HG03103 (cell line): ENCODE measurements at regions not wholly inside any gene's neighbourhood (a gene's known extent, or its start where the extent isn't known, plus 50 kb on each side); places are given as distances from the start of the nearest gene placed in this dataset.
"Not testable (repeated sequence)": the region's sequence is repeated elsewhere in the genome, so short reads cannot be mapped to it uniquely, and the experiment has no call there.

Source experiments
- ATAC-seq: cut with Tn5 transposase; IDR thresholded peaks from one replicate; pipeline ENCODE4 v1.9.1; 2021; ENCODE audit warnings: low read depth; ENCODE audit not compliant: unreplicated experiment

DNA sequence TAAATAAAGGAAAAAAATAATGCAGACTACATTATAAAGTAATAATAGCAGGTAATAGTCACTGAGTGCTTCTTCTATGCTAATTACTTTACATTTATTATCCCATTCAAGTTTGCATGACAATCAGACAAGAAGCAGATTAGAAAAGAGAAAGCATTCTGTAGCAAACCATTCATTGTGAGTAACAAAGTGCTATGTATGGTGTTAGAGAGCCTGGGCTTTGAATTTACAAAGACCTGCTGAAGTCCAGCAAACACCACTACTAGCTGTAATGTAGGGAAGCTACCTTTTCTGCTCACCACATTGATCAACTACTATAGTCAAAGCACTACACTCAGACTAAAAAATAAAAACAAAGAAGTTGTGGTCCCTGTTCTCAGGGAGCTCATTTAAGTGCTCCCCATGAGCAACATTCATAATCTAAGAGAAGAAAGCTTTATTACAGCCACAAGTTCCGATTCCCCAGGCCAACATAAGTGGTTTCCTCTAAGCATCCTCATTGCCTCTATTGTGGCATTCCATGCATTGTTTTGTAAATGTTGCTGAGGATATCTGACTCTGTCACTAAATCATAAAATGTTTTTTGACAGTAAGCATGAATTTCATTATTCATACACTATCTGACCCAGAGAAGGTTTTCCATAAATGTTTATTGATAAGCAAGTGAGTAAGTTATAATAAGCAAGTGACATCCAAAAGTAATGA, 108.5 kb downstream of the FOXD4L6 start:
- not testable (repeated sequence) for ATAC-seq

DNA sequence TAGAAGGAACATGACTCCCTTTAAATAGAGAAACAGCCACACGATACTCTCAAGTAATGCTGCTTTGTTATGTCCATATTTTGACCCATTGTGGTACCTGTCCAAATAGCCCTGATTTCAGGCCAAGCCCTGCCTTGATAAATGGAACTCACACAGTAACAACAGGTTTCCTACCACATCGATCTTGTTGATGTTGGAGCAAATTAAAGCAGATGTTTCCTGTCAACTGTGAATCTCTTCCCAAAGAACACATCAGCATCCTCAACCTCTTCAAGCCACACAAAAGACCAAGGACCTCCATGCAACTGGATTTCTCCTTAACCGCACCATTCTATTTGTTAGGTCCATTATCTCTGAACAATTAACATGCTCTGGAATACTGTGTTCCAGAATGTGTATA, 109.5 kb downstream of the FOXD4L6 start:
- not testable (repeated sequence) for ATAC-seq

DNA sequence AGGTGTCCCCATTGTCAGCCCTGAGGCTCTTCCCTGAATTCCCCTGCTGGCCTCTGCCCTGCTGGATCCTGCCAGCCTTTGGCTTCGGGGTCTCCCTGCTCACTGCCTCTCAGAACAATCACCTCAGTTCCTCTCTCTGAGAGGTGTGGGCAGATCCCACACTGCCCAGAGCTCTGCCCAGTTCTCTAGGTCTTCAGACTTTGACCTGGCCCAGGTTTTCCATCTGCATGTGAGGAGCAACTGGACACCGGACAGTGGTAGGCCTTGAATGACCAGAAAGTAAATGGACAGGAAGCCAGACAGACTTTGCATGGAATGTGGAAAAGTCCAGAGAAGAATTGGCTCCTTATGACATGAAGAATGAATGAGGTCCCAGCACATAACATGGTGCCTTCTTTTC, 111.8 kb downstream of the FOXD4L6 start:
- not testable (repeated sequence) for ATAC-seq

DNA sequence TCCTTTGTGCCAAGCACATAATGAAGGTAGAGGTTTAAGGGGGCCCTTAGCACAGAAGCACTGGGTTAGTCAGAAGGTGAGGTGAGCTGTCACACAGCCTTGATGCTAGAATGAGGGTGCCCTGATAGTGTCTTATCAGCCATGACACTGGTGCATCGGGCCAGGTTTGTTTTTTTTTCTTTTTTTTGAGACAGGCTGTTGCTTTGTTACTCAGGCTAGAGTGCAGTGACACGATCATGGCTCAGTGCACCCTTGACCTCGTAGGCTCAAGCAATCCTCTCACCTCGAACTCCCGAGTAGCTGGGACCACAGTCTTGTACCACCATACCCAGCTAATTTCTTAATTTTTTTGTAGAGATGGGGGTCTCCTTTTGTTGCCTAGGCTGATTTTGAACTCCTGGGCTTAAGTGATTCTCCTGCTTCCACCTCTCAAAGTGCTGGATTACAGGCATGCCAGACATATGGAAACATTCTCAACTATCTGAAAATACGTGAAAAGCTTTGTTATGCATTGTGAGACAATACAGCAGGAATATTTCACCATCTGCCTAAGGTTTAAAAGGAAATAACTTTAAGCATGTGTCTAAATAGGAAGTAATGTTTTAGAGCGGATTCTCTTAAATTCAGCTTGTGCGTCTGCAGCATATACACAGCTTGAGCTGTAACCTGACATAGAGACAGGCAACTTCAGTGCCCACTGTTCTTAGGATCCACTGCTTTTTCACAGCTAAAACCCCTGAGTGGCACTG, 128.4 kb downstream of the FOXD4L6 start:
- not testable (repeated sequence) for ATAC-seq

DNA sequence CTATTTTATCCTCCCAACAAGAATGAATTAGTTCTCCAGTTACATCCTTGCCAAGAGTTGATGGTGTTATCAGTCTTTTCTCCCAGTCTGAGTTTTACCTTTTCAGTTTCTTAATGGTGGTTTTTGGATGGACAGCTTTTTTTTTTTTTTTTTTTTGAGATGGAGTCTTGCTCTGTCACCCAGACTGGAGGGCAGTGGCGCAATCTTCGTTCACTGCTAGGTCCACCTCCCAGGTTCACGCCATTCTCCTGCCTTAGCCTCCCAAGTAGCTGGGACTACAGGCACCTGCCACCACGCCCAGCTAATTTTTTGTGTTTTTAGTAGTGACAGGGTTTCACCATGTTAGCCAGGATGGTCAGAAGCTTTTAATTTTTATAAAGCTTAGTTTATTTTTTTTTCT, 133.0 kb downstream of the FOXD4L6 start:
- ATAC-seq: not testable (repeated sequence)

DNA sequence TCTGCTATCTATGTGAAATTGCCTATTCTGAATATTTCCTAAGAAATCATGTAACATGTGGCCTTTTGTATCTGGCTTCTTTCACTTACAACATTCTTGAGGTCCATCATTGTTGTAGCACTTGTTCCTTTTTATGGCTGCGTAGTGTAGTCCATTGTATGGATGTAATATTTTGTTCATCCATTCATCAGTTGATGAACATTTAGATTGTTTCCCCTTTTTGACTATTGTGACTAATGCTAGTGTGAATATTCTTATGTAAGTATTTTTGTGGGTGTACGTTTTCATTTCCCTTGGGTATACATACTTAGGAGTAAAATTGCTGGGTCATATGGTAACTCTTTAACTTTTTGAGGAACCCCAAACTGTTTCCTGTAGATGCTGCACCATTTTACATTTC, 134.6 kb downstream of the FOXD4L6 start:
- ATAC-seq: not testable (repeated sequence)

DNA sequence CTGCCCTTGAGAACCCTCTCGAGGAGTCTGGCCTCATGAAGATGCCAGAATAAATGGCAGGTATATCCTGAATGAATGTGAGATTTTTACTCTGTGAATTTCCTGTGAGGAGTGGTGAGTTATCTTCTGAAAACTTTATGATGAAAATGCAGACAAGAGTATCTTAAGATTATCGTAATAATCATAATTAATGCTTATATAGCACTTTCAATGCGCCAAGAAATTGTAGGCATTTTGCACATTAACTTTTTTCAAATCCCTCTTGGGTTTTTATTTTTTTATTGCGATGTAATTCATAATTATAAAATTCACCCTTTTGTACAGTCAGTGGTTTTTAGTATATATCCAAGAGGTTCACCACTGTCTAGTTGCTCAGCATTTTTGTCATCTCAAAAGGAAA, 135.1 kb downstream of the FOXD4L6 start:
- ATAC-seq: not testable (repeated sequence)

DNA sequence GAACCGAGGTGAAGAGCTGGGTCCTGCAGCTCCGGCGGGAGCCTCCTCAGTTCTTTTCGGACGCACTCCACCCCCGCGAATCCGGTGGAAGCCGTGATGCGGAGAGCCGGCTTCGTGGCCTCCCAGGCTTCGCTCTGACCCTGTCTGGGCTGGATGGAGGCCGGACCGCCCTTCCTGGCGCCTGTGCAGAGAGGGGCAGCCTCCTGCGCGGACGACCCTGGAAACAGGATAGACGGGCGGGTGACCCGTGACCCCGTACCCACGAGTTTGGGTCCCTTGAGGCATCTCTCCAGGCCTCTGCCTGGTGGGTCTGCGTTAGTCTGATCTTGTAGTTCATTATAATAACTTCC, 136.0 kb downstream of the FOXD4L6 start:
- peak; percentile 31 for ATAC-seq

DNA sequence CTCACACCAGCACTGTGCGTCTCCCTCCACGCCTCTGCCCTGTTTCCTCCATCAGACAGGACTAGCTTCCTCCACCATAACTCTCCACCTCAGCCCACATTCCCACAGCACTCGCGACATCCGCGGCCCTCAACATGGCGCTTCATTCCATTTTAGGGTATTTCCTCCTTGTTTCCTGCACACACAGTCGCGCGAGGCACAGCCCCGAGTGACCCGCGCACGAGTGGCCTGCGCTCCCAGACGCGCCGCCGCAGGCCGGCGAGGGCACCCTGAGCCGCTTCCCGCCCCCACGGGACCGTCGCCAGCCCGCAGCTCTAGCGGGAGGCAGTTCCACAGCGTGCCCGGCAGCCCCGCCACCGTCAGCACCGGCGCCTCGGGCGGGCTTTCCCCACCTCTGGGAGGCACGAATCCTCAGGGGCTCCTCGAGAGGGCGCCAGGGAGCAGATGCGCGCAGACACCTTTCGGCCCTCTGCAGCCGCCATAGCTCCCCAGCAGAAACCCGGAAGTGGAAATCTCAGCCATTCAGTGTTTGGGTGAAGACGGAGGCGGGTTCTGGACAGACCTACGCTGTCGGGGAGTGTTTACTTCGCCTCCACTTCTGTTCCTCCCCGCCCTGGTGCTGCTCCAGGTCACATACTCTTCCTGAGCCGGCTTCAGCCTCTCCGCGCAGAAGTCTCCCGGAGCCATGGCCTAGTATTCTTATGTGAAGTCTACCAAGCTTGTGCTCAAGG, 136.6 kb downstream of the FOXD4L6 start:
- peak; percentile 100 for ATAC-seq

DNA sequence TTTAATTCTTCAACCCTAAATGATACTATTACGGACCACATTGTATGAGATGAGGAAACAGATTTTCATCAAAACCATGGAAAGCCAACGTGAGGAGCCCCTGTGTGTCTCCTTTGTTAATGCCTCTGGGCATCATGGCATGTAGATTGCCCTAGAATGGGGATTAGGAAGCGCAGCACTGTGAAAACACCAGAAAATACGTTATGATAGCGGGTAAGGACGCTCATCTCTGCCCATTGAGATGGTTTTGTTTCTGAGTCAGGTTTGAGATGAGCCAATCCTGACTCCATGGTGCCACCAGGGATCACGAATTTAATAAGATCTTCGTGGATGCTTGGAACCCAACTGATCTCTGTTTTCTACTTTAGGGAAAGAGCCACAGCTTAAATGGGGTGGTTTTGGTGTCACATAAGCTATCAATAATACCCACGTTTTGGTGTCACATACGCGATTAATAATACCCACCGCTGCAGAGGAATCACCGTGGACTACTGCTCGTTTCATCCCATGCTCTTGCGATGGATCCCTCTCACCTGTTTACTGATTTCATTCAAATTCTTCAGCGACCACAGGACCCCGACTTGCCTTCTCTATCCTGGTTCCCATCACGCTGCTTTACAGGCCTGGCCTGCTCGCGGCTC, 137.3 kb downstream of the FOXD4L6 start:
- ATAC-seq: not testable (repeated sequence)

DNA sequence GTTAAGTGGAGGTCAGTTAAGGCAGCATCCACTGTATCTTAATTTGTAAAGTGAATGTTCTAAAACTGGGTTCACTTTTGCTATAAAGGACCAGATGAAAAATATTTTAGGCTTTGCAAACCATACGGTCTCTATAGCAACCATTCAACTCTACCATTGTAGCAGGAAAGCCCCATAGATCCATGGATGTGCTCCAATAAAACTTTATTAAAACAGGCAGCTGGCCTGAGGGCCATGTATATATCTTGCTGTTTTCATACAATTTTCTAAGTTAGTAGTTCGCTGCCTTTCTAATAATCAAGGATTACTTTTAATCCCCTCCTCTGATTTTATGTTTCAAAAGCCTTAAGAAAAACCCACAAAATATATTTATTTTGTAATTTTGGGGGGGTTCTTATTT, 142.1 kb downstream of the FOXD4L6 start:
- ATAC-seq: not testable (repeated sequence)

DNA sequence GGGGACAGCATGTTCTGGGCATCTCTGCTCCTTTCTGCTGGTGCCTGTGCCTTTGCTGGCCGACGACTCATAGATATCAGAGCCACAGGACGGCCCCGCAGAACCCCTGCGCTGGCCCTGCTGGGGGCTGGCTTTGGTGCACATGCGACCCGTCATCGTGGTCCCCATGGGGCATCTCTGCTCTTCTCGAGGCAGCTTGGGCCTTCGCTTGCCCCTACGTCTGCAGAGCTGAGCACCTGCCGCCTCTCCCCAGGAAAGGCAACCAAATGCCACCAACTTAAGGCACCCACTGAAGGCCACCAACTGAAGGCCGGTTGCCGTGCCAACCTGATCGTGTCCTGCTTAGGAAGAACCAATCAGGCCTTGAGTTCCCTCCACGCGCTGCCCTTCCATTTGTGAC, 153.1 kb downstream of the FOXD4L6 start:
- ATAC-seq: not testable (repeated sequence)

DNA sequence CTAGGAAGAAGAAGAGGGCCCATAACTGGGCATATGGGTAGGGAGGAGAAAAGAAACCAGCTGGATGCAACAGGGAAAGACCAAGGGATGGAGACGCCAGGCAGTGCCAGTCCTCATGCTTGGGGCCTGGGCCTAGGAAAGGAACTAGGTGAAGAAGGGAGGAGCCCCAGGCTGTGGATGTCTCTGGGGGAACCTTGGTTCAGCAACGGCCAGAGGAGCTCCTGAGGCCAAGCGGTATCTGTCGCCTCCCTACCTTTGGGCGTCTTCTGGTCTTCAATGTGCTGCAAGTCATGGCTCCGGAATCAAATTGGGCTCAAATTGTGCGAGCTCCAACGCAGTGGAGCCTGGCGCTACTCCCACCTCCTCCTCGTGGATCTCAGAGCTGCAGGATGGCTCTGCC, 153.6 kb downstream of the FOXD4L6 start:
- ATAC-seq: not testable (repeated sequence)

DNA sequence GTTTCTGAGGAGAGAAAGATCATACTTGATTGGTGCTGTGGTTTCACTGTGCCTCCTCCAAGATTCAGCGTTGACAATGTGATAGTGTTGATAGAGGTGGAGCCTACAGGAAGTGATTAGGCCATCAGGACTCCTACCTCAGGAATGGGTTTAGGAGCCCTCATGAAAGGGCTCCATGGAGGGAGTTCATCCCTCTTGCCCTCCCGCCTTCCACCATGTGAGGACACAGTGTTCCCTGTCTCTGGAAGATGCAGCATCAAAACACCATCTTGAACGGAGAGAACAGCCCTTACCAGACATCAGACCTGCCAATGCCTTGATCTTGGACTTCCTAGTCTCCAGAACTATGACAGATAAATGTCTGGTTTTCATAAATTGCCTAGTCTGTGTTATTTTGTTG, 156.7 kb downstream of the FOXD4L6 start:
- ATAC-seq: not testable (repeated sequence)

DNA sequence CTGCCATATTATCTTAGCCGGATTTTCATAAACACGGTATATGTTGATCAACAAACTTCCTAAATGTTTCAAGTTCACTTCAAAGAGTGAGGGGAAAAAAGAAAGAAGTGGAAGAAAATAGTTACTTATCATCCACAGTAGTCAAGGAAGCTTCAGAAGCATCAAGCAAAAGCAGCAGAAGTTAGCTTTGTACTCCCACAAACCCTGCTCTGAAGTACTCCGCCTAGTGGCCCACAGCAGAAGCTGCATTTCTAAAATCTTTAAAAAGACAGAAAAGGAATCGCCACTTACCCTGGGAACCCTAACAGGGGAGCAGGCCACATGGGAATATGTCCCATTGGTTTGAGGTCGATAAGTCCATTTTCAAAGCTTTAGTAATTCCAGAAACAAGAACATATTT, 158.1 kb downstream of the FOXD4L6 start:
- not testable (repeated sequence) for ATAC-seq

DNA sequence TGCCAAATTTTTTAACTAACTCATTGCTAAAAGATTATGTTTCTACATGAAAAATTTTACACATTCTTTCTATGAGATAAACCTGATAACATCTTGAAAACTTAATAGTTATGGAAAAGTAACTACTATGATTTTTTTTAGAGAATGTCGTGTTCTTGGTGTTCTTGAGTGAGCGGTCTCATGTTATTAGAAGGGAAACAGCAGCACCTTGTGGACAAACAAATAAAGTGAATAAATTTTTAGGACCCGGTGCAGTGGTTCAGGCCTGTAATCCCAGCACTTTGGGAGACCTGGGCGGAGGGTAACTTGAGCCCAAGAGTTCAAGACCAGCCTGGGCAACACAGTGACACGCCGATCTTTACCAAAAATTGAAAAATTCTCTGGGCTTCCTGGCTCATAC, 166.0 kb downstream of the FOXD4L6 start:
- ATAC-seq: not testable (repeated sequence)

DNA sequence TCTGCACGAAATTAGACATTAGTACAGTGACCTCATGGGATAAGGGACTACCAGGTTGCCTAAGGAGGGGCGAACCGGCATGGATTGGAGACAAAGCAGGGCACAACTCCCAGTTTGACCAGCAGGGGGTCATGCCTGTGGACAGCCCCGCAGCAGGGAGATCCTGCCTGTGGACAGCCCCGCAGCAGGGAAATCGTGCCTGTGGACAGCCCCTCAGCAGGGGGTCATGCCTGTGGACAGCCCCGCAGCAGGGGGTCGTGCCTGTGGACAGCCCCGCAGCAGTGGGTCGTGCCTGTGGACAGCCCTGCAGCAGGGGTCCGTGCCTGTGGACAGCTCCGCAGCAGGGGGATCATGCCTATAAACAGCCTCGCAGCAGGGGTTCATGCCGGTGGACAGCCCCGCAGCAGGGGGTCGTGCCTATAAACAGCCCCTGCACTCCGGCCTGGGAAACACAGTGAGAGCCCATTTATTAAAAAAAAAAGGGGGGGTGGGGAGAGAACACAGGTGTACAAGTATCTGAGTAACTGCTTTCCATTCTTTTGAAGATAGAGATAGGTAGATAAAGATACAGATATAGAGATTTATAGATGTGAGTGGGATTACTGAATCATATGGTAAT, 176.5 kb downstream of the FOXD4L6 start:
- not testable (repeated sequence) for ATAC-seq

DNA sequence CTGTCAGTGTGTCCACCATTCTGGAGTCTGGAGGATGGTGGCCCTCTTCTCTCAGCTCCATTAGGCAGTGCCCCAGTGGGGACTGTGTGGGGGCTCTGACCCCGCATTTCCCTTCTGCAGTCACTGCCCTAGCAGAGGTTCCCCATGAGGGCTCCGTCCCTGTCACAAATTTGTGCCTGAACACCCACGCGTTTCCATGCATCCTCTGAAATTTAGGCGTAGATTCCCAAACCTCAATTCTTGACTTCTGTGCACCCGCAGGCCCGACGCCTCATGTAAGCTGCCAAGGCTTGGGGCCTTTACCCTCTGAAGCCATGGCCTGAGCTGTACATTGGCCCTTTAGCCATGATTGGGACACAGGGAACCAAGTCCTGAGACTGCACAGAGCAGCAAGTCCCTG, 182.3 kb downstream of the FOXD4L6 start:
- not testable (repeated sequence) for ATAC-seq

DNA sequence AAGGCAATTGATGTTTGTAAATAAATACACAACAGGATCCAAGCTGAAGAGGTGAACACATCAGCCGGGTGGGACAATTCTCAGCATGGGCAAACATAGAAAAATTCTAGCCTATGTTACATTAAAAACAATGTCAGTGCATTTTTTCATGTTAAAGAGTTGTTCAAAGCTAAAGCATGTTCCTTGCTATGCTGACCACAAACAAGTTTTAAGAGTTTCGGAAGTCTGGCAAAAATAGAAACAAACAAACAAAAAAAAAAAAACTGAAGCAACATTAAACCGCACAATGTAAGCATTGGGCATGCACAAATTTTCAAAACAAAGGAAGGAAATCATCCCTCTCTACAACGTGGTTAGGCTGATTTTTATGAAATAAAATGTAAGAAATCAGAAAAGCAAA, 185.8 kb downstream of the FOXD4L6 start:
- not testable (repeated sequence) for ATAC-seq

DNA sequence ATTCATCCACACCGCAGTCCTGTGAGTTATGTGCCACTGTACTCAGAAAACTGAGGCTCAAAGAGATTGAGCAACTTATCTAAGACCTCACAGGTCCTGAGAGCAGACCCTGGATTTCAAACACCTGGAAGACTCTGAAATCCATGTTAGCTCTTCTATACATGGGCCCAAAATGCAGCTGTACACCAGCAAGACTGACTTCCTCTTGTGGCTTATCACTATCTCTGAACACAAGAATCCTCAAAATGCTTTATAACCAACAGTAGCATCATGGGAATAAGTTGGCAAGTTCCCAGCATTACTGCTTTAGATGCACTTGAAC, 188.6 kb downstream of the FOXD4L6 start:
- not testable (repeated sequence) for ATAC-seq
